ENCODE measurements at regions not wholly inside any gene's neighbourhood (a gene's known extent, or its start where the extent isn't known, plus 50 kb on each side); places are given as distances from the start of the nearest gene placed in this dataset.
A peak's percentile ranks its signal among the peaks of the same experiment; 100 is the strongest.
"Not testable (repeated sequence)": the region's sequence is repeated elsewhere in the genome, so short reads cannot be mapped to it uniquely, and the experiment has no call there.

DNA sequence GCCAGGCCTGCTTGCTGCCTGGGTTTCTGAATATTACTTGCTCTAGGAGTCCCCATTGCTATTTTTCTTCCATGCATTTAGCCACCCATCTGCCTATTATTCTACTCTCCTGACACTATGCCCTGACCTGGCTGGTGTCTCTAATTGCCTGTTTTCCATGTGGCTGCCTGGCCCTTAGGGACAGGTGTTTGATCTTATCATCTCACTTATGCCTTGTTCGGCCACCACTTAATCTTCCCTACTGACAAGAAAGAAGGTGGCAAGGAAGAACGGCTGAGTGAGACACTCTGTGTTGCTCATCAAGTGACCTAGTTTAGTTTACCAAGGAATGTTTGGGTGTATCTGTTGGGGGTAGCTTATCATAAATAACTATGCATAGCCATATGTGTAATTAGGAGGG is 50.4 kb upstream of the RAPH1 start:
- peak; percentile 98 for DNase-seq (ENCODE audit: low spot score)

DNA sequence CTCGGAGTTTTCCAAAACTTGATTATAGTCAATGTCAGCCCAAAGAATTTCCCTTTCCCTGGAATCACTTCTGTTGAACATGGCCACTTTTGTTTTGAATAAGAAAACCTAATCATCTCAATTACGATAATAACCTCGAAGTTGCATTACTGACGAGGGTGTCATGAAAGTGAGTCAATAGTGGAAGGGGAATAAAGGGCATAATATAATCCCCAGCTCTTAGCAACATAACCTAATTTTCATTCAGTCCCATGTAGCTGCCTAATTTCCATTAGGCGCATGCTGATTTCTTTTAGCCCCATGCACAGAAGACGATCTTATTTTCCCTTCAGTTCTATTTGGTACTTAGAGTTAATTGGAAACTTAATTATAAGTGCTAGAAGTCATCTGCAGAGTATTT is 51.1 kb upstream of the RAPH1 start:
- peak; percentile 77 for DNase-seq (ENCODE audit: low spot score)

DNA sequence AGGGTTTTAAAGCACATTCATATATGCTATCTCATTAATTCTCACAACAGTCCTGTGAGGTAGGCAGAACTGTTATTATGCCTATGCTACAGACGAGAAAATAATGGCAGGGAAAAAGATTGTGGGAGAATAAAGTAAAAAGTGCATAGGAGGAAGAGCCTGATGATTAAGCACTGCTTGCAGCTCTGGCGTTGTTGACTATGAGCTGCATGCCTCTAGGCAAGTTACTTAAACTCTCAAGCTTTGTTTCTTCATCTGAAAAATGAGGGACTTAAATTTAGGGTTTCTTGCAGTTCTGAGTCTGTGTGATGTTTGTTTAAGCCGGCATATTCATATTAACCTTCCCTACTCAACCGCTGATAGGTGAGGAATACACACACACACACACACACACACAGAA is 51.6 kb upstream of the RAPH1 start:
- DNase-seq (ENCODE audit: low spot score): peak; percentile 35

DNA sequence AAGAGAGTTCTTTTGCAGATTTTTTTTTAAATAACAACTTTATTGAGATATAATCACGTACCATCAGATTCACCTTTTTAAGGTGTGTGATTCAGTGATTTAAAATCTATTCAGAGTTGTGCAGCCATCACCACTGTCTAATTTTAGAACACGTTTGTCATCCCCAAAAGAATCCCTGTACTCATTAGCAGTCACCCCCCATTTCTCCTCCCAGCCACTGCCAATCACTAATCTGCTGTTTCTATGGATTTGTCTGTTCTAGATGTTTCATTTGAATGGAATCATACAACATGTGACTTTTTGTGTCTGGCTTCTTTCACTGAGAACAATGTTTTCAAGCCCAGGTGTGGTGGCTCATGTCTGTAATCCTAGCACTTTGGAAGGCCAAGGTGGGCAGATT is 55.4 kb upstream of the RAPH1 start:
- DNase-seq (ENCODE audit: low spot score): no peak

DNA sequence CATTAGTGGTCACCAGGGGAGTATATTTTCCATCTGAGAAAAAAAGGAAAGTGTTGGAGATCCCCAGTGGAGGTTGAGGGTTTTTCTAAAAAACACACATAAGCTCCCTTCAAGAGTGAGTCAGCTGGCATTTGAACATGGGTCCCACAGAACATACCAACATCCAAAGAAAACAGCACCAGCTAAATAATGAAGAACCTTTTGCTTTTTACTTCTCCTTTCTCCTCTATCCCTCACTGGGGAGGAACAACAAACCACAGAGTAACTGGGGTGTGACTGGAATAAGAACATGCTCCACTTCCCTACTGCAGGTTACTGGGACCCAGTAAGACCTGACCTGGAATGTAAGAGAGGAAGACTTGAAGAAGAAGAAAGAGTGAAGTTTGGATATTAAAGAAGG is 56.5 kb upstream of the RAPH1 start:
- no peak for DNase-seq (ENCODE audit: low spot score)

DNA sequence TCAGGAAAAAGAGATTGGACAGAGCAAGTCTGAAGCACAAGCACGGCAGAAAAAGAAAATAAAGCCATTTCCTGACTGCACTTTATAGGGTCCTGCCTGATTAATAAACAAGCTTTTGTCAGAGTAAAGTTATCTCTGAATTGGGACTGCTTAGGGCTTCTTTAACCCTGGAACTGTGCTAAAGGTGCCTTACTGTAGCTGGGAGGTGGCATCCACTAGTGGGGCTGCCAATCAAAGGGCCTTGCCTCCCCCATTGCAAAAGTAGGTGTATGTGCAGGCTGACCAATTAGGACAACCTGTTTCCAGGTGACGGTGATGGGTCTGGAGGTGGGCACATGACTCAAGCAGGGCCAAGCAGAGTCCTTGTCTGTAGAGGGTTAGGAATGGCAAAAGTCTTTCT is 57.4 kb upstream of the RAPH1 start:
- no peak for DNase-seq (ENCODE audit: low spot score)

DNA sequence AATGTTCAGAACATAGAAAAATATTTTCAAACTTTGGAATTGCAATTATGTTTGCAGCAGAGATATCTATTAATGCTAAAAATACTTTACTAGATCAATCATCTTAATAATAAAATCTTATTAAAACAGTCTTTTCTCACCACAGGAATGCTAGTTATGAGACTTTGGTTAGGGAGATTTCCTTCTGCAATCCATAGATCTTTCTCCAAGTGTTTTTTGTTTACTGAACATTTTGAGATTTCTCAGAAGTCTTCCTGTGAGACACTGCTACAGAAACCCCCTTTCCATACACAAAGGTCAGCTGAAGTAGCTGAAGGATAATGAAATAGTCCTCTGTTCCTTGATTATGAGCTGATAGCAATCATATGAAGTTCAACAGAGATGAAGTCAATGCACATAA is 59.4 kb upstream of the RAPH1 start:
- no peak for DNase-seq (ENCODE audit: low spot score)

DNA sequence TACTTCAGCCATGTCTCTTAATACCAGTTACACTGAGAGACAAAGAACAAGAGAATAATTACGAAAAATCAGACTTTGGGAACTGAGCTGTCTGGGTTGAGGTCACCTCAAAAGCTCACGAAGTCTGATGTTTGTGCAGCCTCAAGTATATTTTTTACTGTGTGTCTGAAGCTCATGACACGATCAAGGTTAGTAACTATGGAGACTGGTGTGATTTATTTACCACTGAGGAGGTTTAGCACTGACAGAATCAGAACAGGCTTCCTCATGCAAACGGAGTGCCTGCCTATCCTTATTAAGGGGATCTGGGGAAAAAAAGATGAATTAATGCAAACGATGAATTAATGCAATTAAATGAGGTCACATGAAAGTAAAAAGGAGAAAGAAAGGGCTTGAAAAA is 61.1 kb upstream of the RAPH1 start:
- DNase-seq (ENCODE audit: low spot score): no peak

DNA sequence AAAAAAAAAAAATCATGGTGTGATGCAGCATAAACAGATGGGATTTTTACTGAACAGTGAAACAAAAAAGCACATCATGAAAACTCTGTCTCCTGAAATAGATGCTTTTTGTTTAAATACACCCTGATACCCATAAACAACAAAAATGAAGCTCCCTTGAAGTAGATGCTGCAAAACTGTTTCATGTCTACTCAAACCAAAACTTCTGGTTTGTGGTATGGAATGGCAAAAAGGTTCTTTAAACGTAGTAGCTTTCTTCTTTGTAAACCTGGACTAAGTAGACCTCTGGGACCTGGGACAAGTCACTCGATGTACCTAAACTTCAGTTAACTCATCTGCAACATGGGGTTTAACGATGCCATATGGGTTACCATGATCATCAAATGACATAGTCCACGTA is 64.4 kb upstream of the RAPH1 start:
- no peak for DNase-seq (ENCODE audit: low spot score)

DNA sequence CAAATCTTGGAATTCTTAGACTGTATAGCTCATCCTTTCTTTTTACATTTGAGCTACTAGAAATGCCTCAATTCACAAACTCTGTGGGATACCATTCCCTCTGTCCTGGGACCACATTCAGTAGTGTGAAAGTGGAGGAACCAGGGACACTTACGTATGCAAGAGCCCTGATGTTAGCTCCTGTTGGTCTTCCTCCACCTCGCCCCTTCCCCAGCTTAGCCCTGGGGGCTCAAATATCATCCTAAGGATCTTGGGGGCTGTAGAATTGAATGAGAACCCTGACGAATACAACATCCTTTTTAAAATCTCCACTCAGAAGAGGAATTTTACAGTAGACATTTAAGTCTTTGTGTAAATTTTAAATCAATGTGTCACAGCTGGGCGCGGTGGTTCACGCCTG is 65.2 kb upstream of the RAPH1 start:
- DNase-seq (ENCODE audit: low spot score): no peak

DNA sequence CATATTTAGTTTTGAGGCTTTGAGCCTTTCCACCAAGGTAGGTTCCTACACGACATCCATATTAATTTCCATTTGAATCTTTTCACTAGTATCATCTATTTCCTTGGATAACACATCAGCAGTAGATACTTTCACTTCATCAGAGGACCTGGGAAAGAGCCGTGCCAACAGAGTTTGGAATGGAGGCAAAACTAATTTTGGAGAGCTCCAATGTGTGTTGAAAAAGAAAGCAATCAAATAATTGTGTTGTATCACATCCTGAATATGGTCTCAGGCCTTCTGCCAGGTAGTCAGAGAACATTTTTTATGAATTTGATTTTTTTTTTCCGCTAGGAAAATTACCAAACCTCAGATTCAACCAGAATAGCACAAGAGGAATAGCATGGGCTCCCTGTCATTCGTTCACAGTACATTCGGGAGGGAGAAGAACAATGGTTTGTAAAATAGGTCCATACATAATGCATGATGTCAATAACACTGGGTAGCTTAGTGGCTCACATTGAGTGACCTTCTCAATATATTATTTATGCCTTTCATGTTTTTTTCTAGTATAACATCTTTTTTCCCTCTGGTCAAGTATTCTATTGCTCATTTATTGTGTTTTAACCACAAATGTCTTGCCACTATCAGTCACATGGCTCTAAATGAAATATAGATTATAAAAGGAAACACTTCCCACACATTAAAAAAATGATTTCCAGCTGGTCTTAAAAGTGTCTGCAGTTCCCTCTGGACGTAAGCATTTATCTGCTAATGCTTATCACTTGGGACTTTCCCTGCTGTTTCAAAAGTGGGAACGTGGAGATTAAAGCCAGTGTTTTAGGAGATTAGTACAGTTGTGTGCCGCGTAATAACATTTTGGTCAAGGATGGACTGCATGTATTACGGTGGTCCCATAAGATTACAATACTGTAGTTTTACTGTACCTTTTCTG is 68.6 kb upstream of the RAPH1 start:
- no peak for DNase-seq (ENCODE audit: low spot score)

DNA sequence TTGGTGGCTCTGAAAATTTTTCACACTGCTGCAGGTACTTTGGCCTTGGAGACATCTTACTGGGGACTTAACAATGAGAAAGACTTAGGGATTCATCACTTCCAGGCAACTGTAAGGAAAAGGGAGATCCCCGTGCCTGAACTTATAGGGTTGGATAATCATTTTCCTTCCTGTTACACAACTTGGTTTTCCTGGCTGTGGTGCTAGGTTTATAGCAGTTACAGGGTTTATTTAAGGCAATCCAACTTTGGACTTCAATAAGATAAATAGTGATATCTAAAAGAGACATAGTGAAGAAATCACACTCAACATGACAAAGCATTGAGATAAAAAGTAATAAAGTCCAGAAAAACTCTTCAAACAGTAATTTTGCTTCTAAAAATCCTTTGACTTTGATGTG is 70.2 kb upstream of the RAPH1 start:
- no peak for DNase-seq (ENCODE audit: low spot score)

DNA sequence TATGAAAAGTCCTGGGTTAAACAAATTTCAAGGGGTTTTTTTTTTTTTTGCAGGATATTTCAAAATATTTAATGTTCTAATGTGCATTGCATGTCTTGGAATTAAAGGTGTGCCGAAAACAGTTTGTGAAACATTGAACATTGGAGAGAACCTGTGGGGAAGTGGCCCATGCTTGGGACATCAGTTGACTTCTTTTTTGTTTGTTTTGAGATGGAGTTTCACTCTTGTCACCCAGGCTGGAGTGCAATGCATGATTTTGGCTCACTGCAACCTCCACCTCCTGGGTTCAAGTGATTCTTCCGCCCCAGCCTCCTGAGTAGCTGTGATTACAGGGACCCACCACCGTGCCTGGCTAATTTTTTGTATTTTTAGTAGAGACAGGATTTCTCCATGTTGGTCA is 71.0 kb upstream of the RAPH1 start:
- DNase-seq (ENCODE audit: low spot score): no peak

DNA sequence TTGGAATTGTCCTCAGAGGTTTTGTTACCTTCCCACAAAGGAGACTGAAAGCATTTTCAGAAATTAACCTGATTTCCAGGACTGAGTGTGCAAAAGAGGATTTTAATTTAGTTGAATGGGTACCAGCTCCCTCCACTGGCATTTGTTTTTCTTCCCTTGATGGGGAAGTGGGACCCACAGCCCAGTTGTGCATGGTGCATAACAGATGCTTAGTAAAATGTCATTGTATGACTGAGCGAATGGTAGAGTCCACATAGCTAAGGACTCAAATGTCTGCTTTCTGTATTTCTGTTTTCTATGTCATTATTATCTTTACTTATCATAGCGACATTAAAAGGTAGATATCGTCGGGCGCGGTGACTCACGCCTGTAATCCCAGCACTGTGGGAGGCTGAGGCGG is 75.5 kb upstream of the RAPH1 start:
- no peak for DNase-seq (ENCODE audit: low spot score)

DNA sequence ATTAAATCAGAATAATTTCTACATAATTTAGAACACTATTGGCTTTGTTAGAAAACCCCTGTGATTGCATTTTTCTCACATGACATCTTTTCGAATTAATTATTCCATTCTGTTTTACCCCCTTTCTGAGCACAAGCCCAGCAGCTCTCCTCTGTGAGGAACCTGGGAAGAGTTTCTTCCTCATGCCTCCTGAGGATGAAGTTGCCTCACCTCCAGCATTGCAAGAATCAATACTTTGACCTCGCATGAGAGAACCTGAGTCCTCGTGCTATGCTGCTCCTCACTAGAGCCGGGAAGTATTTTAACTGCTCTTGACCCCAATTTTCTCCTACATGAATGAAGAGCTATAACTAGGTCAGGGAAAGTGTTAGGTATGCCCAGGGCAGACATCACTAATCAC is 77.1 kb upstream of the RAPH1 start:
- DNase-seq (ENCODE audit: low spot score): no peak

DNA sequence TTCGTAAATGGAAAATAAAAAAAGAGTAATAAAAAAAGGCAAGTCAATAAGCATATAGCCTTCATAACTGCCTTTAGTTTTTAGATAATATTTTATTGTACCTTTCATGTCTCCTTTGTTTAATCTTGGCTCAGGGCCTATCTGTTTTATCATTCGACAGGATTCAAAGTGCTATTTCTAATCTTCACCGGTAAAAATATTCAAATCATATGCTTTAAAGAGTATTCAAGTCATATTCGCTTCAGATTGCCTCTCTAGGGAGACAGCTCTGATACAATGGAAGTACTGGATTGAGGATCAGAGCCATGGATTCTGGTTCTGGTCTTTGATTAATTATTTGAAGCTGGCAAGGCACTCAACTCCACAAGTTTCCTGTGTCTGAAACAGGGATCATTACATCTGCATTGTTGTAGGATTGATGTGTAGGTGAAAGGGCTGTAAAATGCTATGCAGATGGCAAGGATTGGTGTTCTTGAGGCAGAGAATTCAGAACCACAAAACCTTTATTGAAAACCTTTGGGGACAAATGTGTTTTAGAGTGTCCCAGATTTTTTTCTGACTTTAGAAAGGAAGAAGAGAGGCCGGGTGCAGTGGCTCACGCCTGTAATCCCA is 84.3 kb upstream of the RAPH1 start:
- DNase-seq (ENCODE audit: low spot score): no peak

DNA sequence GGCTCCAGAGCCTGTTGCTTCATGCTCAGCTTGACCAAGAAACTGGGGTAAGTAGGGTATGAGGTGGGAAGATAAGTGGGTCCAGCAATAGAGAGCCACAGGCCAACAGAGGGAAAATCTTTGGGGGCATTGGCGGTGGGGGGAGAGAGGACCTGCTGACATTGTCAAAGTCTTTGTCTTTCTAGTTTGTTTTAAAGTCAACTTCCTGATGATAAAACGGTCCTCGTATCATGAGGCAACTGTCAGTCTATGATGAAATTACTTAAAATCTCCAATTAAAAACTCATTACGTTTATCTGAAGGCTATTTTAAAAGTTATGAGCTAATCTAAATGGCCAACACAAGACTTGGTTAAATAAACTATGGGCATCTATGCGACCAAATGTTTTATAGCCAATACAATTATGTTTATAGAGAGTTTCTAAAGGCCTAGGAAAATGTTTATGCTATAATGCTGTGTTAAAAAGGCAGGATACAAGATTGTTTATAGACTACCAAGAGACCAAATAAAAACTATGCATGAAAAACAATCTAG is 84.4 kb upstream of the CD28 start:
- DNase-seq (ENCODE audit: low spot score): no peak

DNA sequence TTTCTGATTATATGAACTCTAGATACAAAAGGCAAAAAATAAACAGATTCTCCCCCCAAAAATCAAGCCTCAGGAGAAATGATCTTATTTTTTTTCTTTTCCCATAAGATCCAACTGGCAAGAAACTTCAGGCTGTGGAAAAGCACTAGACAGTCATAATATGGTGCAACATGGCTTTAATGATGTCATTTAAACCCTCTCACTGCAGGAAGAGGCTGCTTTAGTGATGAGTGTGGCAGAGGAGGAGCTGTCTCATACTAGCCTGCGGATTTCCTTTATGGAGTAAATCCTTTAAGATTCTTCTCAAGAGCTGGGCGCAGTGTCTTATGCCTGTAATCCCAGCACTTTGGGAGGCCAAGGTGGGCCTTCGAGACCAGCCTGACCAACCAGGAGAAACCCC is 83.3 kb upstream of the CD28 start:
- no peak for DNase-seq (ENCODE audit: low spot score)

DNA sequence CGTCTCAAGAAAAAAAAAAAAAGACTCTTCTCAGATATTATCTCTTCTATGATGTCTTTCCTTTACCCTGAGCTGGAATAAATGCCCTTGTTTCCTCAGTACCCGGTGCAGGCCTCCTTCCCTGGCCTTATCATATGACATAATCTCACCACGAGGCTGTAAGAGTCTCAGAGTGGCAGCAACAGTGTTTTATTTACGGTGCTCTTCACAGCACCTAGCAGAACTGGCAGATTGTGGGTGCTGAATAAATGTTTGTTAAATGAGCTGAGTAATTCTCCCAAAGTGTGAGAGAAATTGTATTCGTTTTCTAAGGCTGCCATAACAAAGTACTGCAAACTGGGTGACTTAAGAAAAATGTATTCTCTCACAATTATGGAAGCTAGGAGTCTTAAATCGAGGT is 82.8 kb upstream of the CD28 start:
- peak; percentile 64 for DNase-seq (ENCODE audit: low spot score)

DNA sequence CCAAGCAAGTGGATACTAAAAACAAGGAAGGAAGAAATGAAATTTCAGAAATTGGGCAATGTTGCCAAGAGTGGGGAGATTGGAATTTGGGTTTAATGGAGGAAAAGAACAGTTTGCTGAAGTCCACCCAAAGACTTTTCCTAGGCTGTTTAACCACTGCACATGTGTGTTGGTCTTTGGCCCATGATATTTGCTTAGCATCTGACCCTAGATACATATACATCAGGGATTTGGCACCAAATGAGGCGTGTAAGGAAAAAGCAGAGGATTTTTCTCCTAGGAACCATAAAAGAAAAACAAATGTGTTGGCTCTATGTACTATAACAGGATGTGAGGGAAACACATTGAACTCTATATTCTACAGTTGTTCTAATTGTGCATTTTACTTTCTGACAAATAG is 80.7 kb upstream of the CD28 start:
- no peak for DNase-seq (ENCODE audit: low spot score)

DNA sequence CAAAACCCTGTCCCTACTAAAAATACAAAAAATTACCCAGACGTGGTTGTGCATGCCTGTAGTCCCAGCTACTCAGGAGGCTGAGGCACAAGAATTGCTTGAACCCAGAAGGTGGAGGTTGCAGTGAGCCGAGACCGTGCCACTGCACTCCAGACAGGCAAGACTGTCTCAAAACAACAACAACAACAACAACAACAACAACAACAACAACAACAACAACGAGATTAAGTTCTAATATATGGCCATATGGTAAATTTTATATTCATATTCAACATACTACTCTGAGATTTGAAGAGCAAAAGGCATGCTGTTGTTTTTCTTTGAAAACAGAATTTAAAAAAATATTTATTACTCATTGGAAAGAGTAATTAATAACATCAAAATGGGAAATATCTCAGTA is 80.2 kb upstream of the CD28 start:
- not testable (repeated sequence) for DNase-seq (ENCODE audit: low spot score)

DNA sequence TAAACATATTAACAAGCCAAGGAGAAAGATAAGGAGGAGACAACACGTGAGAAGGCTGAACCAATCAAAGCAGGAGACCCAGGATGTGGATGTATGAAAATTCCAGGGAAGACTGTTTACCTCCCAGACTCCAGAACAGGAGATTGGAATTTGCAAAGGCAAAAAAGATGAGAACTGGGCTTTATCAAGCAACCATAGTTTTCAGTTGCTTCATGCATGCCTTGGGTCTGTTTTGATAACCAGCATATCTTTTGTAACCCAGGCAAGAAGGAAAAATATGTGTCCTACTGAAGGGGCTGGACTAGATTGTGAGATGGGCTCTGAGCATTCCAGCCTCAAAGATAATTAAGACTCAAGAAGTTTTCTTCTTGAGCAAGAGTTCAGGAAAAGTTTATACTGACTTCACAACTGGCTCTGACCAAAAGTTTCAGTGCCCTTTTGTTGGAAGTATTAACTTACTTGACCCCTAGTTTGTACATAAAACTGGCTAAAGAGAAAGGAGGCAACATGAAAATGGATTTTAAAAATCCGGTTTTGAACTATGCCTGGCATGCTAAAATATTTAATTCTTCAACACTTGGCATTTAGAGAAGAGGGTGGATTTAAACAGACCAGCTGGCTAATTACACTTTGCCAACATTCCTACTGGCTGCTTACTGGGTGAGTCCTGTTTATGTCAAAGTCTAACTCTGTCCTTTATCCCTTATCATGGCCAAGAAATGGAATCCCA is 79.3 kb upstream of the CD28 start:
- no peak for DNase-seq (ENCODE audit: low spot score)
